ENCODE measurements at regions not wholly inside any gene's neighbourhood (a gene's known extent, or its start where the extent isn't known, plus 50 kb on each side); places are given as distances from the start of the nearest gene placed in this dataset.

DNA sequence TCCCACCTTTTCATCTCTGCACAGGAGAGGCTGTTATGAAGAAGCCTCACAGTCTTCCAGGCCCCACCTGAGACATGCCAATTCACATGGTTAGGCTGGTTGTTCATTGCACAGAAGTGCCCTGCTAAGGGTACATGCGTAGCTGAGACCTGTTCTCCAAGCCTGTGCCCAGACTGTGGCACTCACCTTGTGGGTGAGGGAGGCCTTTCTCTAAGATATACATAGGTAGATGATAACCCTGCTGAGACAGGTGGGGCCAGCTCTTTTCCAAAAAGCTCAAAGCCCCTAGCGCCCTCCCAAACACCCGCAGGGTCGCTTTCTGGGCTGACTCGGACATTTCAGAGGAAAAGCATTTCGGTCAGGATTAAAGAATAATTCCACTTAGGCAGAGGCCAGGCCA is 53.5 kb upstream of the ZNF507 start:
- TF ChIP-seq, protein P1, sequence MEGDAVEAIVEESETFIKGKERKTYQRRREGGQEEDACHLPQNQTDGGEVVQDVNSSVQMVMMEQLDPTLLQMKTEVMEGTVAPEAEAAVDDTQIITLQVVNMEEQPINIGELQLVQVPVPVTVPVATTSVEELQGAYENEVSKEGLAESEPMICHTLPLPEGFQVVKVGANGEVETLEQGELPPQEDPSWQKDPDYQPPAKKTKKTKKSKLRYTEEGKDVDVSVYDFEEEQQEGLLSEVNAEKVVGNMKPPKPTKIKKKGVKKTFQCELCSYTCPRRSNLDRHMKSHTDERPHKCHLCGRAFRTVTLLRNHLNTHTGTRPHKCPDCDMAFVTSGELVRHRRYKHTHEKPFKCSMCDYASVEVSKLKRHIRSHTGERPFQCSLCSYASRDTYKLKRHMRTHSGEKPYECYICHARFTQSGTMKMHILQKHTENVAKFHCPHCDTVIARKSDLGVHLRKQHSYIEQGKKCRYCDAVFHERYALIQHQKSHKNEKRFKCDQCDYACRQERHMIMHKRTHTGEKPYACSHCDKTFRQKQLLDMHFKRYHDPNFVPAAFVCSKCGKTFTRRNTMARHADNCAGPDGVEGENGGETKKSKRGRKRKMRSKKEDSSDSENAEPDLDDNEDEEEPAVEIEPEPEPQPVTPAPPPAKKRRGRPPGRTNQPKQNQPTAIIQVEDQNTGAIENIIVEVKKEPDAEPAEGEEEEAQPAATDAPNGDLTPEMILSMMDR (IDR thresholded peaks at IDR 0.05) = no peak
- TF ChIP-seq POLR2A (IDR thresholded peaks at IDR 0.05) = no peak

Data from upper lobe of left lung (tissue), 4 donors.